AG04450 (cell line): ENCODE measurements at regions not wholly inside any gene's neighbourhood (a gene's known extent, or its start where the extent isn't known, plus 50 kb on each side); places are given as distances from the start of the nearest gene placed in this dataset.

Experiments
- CTCF ChIA-PET: fragments of 300-600, 350-600 bp; formaldehyde crosslinking; extraction: SDS; loops from one replicate; lab custom pipeline; 2022; ENCODE audit warnings: antibody characterized with exemption, inconsistent platforms; lab: Charles Lee
- POLR2A ChIA-PET: fragments of 350-600 bp; formaldehyde crosslinking; extraction: SDS; loops from one replicate; lab custom pipeline; 2021; ENCODE audit warnings: antibody characterized with exemption, inconsistent platforms; lab: Yijun Ruan, JAX
- DNase-seq: peaks from one replicate; pipeline ENCODE4 v3.0.0-alpha.2; 2011; ENCODE audit warnings: low read depth, low spot score
- H3K27ac ChIP-seq: one replicate; pipeline ENCODE4 v1.5.1; 2012; ENCODE audit warnings: low read depth, low read length, control low read depth
- H3K27me3 ChIP-seq: one replicate; pipeline ENCODE4 v1.6.0; 2012; ENCODE audit warnings: low read length; ENCODE audit not compliant: control insufficient read depth, insufficient read depth
- H3K4me3 ChIP-seq: 2 replicates; pipeline ENCODE4 v1.5.1; 2011; ENCODE audit warnings: mild to moderate bottlenecking, low read depth, low read length, control low read depth
- H3K9me3 ChIP-seq: 2 replicates; pipeline ENCODE4 v1.5.1; 2012; ENCODE audit warnings: low read length; ENCODE audit not compliant: control insufficient read depth, insufficient read depth
- CTCF ChIP-seq: IDR thresholded peaks from 2 replicates; pipeline ENCODE4 v1.5.1; 2011; ENCODE audit warnings: low read depth, low read length, control low read depth, inconsistent platforms

DNA sequence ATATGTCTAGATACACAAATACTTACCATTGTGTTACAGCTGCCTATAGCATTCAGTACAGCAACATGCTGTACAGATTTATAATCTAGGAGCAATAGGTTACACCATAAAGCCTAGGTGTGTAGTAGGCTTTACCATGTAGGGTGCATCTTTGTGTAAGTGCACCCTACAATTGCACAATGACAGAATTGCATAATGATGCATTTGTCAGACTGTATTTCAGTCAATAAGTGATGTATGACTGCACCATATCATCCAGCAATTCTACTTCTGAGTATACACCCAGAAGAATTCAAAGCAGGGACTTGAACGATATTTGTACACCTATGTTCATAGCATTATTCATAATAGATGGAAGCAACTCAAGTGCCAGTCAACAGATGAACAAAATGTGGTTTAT, 100.4 kb upstream of the SLC44A1 start:
- TF ChIP-seq CTCF: no peak
- H3K27ac ChIP-seq: no peak overlapping the region
- ChIA-PET POLR2A (no interaction called here), CTCF (no interaction called here)
- H3K27me3 ChIP-seq: no peaks in the 10 kb centered on the region
- DNase-seq: no peak
- H3K9me3 ChIP-seq: no peaks in the 10 kb centered on the region
- H3K4me3 ChIP-seq: no peak overlapping the region

DNA sequence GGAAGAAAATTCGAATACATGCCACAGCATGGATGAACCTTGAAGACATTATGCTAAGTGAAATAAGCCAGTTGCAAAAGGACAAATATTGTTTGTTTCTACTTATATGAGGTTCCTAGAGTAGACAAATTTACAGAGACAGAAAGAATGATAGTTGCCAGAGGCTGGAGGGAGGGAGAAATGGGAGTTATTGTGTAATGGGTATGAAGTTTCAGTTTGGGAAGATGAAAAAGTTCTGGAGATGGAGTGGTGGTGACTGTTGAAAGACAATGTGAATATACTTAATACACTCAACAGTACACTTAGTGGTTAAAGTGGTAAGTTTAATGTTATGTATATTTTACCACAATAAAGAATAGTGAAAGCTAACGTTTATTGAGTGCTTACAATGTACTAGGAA, 99.6 kb upstream of the SLC44A1 start:
- DNase-seq: no peak
- CTCF ChIA-PET: no interaction called here
- no peak for TF ChIP-seq CTCF
- no peaks in the 10 kb centered on the region for H3K27me3 ChIP-seq
- H3K4me3 ChIP-seq: no peak overlapping the region
- POLR2A ChIA-PET: no interaction called here
- no peaks in the 10 kb centered on the region for H3K9me3 ChIP-seq
- H3K27ac ChIP-seq: no peak overlapping the region

DNA sequence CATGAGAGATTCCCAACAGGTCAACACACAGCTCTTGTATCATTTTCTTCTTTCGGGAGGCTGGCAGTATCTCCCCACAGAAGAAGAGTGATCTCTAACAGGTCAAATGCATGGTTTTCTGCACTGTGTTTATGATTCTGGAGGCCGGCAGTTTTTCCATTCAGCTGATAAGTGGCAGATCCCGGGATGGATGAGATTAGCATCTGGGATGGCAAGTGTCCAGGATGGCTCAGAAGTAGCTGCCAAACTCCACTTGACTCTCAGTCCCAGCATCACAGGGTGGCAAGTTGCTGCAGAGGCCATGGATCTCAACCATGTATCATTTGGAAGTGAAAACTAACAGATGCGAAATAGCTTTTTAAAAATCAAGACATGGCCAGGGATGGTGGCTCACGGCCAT, 97.8 kb upstream of the SLC44A1 start:
- H3K27me3 ChIP-seq: no peaks in the 10 kb centered on the region
- no peak for DNase-seq
- CTCF ChIA-PET: interaction anchor here (1.3 kb wide), 1 partner anchor 220 kb away, joined by 5 read pairs; no protein-coding TSS in a partner anchor
- TF ChIP-seq CTCF: no peak
- H3K27ac ChIP-seq: no peak overlapping the region
- POLR2A ChIA-PET: no interaction called here
- no peak overlapping the region for H3K4me3 ChIP-seq
- H3K9me3 ChIP-seq: no peaks in the 10 kb centered on the region

GRCh38 chr9:105147110-105147871, 97.2 kb upstream of the SLC44A1 start:
- H3K4me3 ChIP-seq: no peak overlapping the region
- TF ChIP-seq CTCF: no peak
- POLR2A ChIA-PET: no interaction called here
- no peaks in the 10 kb centered on the region for H3K9me3 ChIP-seq
- no peak overlapping the region for H3K27ac ChIP-seq
- DNase-seq: no peak
- H3K27me3 ChIP-seq: no peaks in the 10 kb centered on the region
- CTCF ChIA-PET: interaction anchor here (1.3 kb wide), 1 partner anchor 221 kb away, joined by 5 read pairs; no protein-coding TSS in a partner anchor

GRCh38 chr9:105148328-105149006, 96.0 kb upstream of the SLC44A1 start:
- Histone ChIP-seq H3K4me3 (no peak overlapping the region), H3K9me3 (no peaks in the 10 kb centered on the region), H3K27me3 (no peaks in the 10 kb centered on the region), H3K27ac (no peak overlapping the region)
- ChIA-PET POLR2A (interaction anchor here (0.6 kb wide), 1 partner anchor 89 kb away, joined by 5 read pairs; no protein-coding TSS in a partner anchor), CTCF (interaction anchor here (0.9 to 1.4 kb wide), 5 partner anchors 8 to 268 kb away, joined by 3 to 4 read pairs (median 4); no protein-coding TSS in a partner anchor)
- no peak for DNase-seq
- peak; percentile 31 for TF ChIP-seq CTCF
